Heart left ventricle (tissue), 13 donors: ENCODE measurements at regions not wholly inside any gene's neighbourhood (a gene's known extent, or its start where the extent isn't known, plus 50 kb on each side); places are given as distances from the start of the nearest gene placed in this dataset.

Experiments used
- CTCF ChIP-seq, 12 donors: fragments of 200-600 bp; sonication (generic) in 4 of 12; IDR thresholded peaks; one replicate each; pipeline versions ENCODE4 v1.5.0 to v1.8.0; 2018 to 2022; ENCODE audit warnings: antibody characterized with exemption in 12 of 12, mild to moderate bottlenecking in 5 of 12
- POLR2A ChIP-seq, 2 donors: fragments of 450-650 bp; IDR thresholded peaks; one replicate each; pipeline ENCODE4 v1.6.1; 2017; ENCODE audit warnings: antibody characterized with exemption in 2 of 2, mild to moderate bottlenecking in 2 of 2, moderate library complexity in 2 of 2
- donor health status: ischemic (EF 13 %, LVEDD 7.1; RV severe dilation, severe dysfunction).
- donor health status: DM: no; HTN: yes; CAD: no.
- donor health status: DM: no; HTN: no; CAD: no.
- donor health status: ischemic (EF 25% LVEDD 6.9; RV normal size, moderate dysfunction).
- donor health status: ischemic (EF 25% LVEDD 5.7; RV mildly dilated, moderate dysfunction).
- donor health status: ischemic (EF 35%, LVEDD 5.7; RV mildly dilated, moderate dysfunction).
- donor health status: nonischemic (EF 11% LVEDD 7.7; RV severe dilation, severe dysfunction).
- donor health status: DM: yes; HTN: yes; CAD: no.
- donor health status: PGD.
- donor health status: ischemic (EF 29% LVEDD 5.4; RV normal size, mild dysfunction).
- donor health status: nonischemic (EF 23%, LVEDD 6.1; RV moderate dilation, normal function).

- TF ChIP-seq CTCF (IDR thresholded peaks at IDR 0.05), result no peak
- no peak for TF ChIP-seq POLR2A (IDR thresholded peaks at IDR 0.05)
Measured at GRCh38 chr7:156219307-156220077, 407.2 kb upstream of the SHH start.
